GM18519 (cell line): ENCODE measurements at regions not wholly inside any gene's neighbourhood (a gene's known extent, or its start where the extent isn't known, plus 50 kb on each side); places are given as distances from the start of the nearest gene placed in this dataset.
"Not testable (repeated sequence)": the region's sequence is repeated elsewhere in the genome, so short reads cannot be mapped to it uniquely, and the experiment has no call there.

ENCODE experiments used
- ATAC-seq: cut with Tn5 transposase; IDR thresholded peaks from one replicate; pipeline ENCODE4 v1.9.1; 2021; ENCODE audit warnings: mild to moderate bottlenecking, moderate library complexity; ENCODE audit not compliant: unreplicated experiment, low FRiP score

DNA sequence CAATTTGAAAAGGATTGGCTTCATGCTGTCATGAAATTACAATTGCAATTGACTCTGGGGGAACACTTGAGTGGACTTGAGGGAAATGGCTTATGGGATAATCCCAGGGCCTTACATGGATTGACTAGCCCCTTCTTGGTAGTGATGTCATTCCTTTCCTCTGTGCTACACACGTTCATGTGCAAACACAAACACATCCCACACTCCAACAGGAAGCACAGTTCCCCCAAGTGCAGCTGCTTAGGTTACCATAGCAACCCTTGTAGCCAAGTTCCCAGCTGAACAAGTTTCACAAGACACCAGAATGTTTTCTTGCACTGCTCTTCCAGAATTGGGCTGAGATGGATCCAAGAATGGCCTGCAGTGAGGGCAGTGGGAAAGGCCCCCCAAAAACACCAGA, 217.0 kb downstream of the ZNF621 start:
- no peak for ATAC-seq

DNA sequence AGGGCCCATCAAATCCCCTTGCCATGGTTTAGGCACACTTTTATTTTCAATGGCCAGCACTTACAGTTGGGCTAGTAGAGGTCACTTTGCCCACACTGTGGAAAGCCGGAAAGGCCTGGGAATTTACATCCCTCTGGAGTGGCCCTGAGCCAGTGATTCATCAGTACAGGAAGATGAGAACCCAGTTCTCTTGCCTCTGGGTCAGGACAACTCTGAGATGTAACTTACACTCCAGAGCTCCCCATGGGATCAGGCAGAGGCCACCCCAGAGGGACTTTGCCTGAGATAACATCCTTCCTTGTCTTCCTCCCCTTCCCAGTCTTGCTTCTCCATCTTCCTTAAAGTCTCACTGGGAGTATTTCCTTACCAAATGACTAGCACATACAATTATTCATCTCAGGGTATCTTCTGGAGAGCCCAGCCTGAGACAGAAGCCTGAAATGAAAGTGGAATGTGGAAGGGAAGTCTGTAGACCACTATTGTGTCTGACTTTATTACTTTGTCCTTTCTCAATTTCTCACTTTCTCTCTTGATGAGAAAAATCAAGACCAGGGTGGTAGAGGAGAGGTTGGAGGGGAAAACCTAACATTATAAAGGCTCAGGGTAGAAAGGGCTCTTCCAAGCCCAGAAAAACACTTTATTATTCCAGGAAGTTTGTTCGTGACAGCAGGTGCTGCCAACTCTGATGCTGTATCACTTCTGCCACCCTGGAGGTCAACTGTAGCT, 220.8 kb downstream of the ZNF621 start:
- ATAC-seq: no peak

DNA sequence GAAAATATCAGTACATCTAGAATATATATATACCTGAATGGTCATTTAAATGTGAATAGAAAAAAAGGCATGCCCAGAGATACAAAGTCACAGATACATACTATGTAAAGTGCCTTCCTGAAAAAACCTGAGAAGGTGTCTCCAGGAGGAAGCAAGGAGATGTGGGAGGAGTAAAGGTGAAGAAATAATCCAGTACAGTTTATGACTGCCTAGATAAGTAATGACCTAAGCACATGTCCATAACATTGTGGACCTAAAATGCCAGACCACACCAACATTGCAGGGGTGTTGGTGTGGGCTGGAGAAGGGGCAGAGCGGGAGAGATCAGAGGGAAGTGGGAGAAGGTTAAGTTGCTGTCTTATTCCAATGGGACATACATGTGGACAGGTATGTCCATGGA, 226.9 kb downstream of the ZNF621 start:
- ATAC-seq: no peak

DNA sequence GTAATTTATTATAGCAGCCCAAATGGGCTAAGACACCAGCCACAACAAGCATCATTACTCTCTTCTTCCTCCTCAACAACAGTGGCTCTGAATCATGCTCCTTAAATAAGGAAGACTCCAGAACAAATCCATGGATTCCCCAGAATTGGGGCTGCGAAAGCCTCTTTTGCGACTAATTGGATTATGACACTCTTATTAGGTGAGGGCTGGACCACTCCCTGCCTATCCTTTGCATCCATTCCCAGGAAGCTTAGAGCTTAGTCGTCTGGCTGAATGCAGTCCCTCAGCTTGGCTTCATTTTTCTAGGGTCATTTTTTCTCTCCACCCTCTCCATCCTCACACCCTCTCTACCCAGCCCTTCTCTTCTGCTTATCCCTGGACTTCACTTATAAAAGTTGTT, 227.7 kb downstream of the ZNF621 start:
- ATAC-seq: no peak

DNA sequence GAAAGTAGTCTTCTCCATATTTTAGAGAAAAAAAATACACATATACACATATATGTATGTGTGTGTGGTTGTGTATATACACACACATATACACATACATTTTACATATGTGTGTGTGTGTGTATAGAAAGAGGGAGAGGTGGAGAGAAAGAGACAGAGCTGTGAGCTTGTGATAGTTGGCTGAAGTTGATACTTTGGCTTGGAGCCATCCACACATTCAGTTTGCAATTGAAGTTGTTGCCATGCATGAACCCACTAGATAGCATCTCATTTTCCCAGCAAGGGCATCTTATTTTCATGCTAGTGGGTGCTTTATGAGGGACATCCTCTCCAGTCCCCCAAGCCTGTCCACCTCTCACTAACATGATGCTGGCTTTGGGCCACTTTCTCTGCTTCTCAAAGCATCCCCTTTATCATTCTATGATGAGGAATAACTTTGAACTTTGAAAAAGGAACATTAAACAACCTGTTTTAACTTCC, 228.6 kb downstream of the ZNF621 start:
- ATAC-seq: no peak

DNA sequence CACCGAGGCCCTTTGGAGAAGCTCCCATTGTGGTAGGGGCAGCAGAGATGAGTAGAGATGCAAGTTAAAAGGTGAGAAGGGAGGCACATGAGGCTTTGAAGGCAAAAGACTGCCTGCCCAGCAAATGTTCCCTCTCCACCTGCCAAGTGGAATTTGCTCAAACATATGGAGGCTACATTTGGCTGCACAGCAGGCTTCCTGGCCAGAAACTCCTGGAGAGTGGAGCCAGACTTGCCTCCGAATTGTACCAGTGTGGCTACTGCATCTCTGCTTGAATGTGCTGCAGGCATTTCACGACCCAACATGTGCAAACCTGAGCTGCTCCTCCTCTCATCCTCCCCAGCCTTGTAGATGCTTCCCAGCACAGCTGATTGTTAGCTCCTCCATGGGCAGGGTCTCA, 229.2 kb downstream of the ZNF621 start:
- ATAC-seq: no peak

DNA sequence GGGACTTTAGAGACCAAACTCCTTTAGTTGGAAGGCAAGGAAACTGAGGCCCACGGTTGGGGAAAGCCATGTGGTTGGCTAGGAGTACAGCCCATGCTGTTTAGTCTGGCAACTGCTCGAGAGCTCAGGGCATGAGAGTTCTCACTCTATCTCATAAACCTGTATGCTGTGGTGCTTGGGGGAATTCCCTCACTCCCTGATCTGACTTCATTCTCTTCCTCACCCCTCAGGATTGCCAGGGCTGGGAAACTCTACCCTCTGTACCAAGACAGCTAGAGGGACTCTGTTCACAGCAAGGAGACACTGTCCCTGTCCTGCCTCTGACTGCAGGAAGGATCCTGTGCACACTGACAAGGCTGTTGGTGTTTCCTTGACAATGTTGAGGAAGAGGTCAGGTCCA, 230.2 kb downstream of the ZNF621 start:
- no peak for ATAC-seq

DNA sequence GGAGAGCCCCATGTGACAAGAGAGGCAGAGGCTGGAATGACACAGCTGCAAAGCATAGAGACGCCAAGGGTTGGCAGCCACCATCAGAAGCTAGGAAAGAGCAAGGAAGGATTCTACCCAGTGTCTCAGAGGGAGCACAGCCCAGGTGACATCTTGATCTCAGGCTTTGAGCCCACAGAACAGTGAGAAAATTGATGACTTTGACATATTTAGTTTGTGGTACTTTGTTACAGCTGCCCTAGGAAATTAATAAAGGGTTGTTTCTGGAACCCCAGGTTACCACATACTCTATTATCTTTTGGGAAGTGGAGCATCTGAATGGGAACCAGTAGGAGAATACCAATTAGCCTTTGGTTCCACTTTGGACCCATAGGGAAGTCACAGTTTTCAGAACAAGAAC, 231.7 kb downstream of the ZNF621 start:
- no peak for ATAC-seq

DNA sequence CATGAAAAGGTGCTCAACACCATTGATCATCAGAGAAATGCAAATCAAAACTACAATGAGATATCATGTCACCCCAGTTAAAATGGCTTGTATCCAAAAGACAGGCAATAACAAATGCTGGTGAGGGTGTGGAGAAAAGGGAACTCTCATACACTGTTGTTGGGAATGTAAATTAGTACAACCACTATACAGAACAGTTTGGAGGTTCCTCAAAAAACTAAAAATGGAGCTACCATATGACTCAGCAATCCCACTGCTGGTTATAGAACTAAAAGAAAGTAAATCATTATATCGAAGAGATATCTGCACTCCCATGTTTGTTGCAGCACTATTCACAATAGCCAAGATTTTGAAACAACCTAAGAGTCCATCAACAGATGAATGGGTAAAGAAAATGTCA, 238.0 kb downstream of the ZNF621 start:
- not testable (repeated sequence) for ATAC-seq

DNA sequence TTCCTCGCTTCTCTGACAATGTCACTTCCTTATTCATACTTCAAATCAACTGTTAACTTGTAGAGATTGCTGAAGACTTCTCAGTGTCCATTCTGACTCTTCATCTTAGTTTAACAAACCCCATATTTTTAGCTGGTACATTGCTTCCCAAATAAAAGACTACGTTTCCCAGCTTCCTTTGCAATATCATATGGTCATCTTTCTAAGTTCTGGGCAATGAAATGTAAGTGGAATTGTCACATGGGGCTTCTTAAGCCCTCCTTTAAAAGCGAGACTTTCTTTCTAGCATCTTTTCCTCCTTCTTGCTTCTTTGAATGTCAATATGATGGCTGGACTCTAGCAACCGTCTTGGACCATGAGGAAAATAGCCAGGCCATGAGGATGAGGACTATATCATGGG, 239.0 kb downstream of the ZNF621 start:
- ATAC-seq: no peak

DNA sequence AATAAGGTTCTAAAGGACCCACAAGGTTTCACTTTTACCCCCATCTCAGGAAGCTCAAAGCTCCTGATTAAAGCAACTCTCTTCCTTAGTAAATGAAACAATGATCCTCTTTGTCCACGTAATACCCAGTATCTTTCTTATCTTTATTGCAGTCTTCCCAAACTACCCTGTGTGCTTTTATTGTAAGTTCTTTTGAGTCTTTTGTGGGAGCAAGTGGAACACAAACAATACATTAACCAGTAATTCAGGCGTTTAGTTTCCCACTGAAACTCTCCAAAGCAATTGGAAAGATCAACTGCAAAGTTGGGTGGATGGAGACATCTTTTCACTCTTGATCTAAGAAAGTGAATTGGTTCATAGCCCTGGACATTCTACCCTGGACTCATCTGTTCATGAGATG, 240.0 kb downstream of the ZNF621 start:
- ATAC-seq: no peak

DNA sequence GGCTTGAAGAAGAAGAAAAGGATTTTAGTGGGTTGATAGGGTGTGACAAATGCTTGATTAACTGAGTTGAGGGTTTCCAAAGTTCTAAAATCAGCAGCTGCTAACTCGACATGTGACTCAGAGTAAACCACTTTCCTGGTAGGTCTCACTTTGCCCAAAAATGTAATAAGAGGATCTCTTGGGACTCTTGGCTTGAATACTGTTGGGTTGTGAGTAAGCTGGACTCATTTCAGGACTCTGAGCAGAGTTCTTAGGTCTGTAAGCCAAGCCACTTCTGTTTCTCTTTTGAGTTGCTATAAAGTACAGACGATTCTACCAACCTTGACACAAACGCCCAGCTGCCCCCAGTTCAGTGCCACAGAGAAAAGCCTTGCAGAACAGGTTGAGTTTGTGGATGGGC, 241.1 kb downstream of the ZNF621 start:
- ATAC-seq: peak; percentile 58

DNA sequence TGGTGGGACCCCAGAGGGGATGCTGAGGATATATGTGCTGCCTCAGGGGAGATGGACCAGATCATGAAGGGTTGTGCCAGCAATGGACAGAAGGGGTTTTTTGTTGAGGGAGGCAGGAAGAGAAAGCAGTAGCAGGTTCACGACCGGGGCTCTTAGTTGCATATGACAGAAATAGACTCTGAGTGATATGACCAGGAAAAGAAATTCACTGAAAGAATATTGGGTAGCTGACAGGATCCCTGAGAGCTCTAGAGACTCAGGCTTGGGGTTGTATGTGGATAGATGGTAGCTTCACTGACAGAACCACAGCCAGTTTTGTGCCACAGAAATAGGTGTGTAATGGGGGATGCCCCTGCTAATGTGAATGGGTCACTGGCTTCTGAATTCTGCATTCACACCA, 241.6 kb downstream of the ZNF621 start:
- no peak for ATAC-seq

DNA sequence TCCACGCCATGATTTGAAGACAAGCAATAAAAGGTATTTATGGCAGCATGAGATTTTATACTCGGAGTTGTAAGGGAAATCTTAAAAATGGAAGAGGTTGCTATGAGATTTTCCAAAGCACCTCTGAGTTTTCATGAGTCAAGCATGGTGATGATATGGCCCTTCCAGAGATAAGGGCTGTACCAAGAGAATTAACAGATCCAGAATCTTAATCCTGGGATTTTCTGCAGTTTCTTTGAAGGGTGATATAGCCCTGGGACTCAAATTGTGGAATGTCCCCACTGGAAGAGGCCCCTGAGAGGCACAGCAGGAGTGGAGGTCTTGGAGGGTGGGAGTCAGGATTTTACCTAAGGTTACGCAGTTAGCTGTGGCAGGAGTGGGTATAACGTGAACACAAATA, 243.3 kb downstream of the ZNF621 start:
- ATAC-seq: no peak

DNA sequence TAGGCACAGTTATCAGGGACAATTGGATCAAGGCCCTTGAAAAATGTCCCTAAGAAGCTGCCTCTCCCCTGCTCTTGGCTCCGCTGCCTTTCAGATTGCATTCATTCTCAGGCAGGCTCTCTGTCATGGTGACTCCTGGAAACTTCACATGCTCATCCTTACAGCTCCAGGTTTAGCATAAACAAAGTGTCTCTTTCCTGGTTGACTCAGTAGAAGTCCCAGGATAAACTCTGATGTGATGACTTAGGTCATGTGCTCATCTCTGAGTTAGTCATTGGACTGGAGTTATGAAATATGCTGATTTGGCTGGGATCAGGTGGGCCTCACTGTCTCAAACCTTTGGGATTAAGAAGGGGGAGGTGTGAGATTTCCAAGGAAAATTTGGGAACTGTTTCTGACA, 243.8 kb downstream of the ZNF621 start:
- no peak for ATAC-seq

DNA sequence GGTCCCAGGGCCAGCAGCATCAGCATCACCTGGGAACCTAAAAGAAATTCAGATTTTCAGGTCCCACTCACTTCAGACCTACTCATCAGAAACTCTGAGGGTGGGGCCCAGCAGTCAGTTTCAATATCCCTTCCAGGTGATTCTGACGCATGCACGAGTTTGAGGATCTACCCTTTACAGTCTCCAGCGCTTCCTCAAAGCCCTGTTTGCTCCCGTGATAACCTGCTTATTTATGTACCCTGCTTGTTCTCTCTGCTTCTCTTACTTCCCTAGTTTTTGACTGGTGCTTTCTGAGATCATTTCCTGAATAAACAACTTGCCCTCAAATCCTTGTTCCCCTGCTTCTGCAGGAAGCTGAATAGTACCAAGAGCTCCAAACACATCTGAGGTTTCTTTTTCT, 245.3 kb downstream of the ZNF621 start:
- no peak for ATAC-seq

DNA sequence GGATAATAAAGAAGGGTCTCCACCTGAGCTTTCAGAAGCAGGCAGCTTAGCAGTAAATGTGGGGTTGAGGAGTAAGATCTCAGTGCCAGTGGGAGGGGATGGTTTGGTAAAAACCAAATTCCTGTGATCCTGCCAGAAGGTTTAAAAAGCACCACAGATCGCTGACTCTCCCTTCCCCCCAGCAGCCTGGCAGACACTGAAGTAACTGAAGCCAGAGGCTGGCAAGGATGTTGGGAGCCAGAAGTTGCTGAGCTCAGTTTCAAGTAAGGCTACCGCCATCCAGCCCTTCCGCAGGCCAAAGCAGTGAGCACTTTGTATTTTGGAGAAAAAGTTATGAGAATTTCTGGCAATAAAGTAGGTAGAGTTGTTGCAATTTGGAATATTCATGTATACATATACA, 246.4 kb downstream of the ZNF621 start:
- no peak for ATAC-seq

DNA sequence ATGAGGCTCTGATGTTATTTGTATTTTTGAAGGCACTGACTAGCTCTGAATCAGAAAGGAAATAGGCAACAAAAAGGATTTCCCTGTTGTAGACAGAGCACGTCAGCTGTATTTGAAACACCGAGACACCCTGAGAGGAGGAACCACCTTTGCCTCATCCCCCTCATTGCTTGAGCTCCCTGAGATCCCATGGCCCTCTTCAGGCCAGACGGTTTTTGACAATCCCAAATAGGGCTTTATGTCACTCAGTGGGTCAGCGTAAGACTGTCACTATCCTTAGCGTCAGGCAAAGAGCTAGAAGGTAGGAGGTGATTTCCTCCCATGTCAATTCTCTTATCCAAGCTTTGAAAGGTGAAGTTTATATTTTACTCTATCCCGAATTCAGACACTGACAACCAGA, 254.3 kb downstream of the ZNF621 start:
- no peak for ATAC-seq

DNA sequence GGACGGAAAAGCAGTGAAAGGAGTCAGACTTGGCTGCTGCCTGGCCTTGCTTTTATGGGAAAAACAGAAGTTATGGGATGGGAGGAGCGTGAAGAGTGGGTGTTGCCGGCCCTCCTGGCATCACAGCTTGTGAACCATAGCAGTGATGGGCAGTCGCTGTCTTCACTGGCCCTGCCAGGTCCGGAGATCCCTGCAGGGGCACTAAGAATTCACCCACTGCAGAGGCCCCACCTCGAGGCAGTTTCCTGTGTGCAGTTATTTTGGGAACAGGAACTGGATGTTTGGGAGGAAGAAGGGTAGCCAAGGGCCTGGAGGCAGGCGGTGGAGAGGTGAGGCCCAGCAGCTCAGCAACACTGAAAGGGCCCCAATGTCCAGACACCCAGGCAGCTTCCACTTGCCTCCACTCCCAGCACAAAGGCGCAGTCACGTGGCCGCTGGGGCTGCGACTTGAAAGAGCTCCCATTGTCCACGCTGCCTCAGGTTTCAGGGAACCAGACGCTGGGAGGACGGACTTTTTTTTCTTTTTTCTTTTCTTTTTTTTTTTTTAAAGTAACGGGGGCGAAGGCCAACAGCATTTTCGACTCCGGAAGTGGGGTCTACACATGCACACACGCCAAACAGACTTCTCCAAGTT, 255.6 kb downstream of the ZNF621 start:
- ATAC-seq: no peak

DNA sequence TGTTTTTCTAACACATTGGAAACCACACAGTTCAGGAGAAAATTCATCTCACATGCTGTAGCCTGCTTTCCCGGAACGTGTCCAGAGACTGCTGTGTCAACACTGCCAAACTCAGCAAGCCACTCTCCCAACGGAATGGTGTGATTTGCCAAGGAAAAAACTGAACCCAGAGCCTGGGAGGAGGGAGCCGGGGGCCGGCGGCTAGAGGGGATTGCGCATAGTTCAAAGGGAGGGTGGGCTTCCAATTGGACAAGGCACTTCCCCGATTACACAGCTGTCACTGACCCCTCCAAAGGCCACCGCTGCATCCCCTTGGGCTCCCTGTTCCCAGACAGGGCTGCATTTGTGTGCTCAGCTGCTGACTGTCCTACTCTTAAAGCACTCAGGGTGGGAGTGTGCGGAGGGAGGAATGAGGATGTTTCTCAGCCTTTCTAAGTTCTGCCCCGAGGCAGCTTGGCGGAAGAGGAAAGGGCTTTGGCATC, 256.2 kb downstream of the ZNF621 start:
- ATAC-seq: no peak

DNA sequence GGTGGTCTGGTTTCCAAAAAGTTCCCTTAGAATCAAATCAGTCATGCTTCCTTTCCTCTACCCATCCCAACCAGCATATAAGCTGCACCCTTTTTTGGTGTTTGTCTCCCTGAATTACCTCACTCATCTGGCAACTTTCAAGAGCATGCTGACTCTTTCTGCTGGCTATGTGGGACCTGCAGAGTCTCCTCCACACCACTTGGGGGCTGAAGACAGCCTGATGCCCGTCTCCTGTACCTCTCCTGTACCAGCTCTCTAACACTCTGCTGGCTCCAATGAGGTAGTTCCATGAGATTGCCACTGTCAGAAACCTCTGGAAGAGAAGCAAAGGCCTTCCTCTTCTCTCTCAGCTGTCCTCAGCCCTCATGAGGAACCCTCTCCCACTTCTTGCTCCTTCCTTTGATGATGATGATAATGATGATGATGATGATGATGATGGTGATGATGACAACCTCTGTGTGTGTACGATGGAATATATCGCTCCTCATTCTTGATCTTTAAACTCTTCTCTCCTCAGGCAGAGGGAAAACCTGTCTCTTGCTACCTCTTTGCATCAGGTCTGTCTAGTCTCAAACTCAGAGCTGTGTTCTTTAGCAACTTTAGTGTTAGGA, 257.5 kb downstream of the ZNF621 start:
- ATAC-seq: no peak

DNA sequence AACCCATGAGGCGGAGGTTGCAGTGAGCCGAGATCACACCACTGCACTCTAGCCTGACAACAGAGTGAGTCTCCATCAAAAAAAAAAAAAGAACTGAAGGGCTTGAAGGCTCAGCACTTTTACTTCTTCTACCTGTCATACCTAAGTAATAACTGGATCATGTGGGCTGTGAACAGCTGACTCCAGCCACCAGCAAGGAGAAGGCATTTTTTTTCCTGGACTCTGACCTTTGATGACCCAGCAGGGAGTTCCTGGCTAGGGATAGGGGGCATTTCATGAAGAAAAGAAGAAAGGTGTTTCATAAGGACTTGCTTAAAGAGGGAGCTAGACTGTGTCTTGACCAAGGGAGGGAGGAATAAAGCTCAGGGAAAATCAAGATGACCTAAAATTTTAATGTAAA, 266.0 kb downstream of the ZNF621 start:
- ATAC-seq: no peak
